ENCODE measurements at regions not wholly inside any gene's neighbourhood (a gene's known extent, or its start where the extent isn't known, plus 50 kb on each side); places are given as distances from the start of the nearest gene placed in this dataset.

GRCh38 chr22:25399649-25400151, 164.8 kb upstream of the GRK3 start:
- Histone ChIP-seq H3K9me3 (ENCODE audit: low read depth) (no peaks in the 10 kb centered on the region), H3K4me2 (ENCODE audit: unreplicated experiment) (no peak overlapping the region), H3K36me3 (ENCODE audit: low read depth) (no peaks in the 10 kb centered on the region), H3K79me2 (ENCODE audit: insufficient read depth) (peaks cover 69% of the 10 kb centered on the region), H3K4me3 (no peak overlapping the region), H3F3A (ENCODE audit: insufficient read depth) (peaks cover 18% of the 10 kb centered on the region), H3K4me1 (ENCODE audit: insufficient read depth) (peaks cover 28% of the 10 kb centered on the region), H3K9me2 (ENCODE audit: insufficient read depth) (no peaks in the 10 kb centered on the region), H2AFZ (no peak overlapping the region), H4K20me1 (ENCODE audit: insufficient read depth) (0 out of 2 replicates have a peak, but pooled peaks cover 6% of the 10 kb centered on the region), H3K9ac (no peak overlapping the region), H3K27me3 (replicated peaks; ENCODE audit: insufficient read depth) (no peaks in the 10 kb centered on the region), H3K27ac (no peak overlapping the region)
- no peak for DNase-seq
- WGBS, 2 experiments (ENCODE audit: low coverage in 1 of 2, low lambda C conversion rate in 2 of 2, missing lambda C conversion rate in 2 of 2) = 98 to 99% methylated on average over 12 of the region's 12 CpGs
- TF ChIP-seq EZH2phosphoT487 (IDR thresholded peaks at IDR 0.05; ENCODE audit: insufficient read depth, low read depth) (no peak), EZH2 (IDR thresholded peaks at IDR 0.05; ENCODE audit: insufficient read depth, poor library complexity, severe bottlenecking) (no peak)
- in situ Hi-C loops (cut with MboI) = no loop called here

- WGBS, 2 experiments (ENCODE audit: low coverage in 1 of 2, low lambda C conversion rate in 2 of 2, missing lambda C conversion rate in 2 of 2) = 95% methylated on average over 6 of the region's 6 CpGs
- no peaks in the 10 kb centered on the region for H3K9me3 ChIP-seq (ENCODE audit: low read depth)
- H3K27me3 ChIP-seq (replicated peaks; ENCODE audit: insufficient read depth) = no peaks in the 10 kb centered on the region
- H3F3A ChIP-seq (ENCODE audit: insufficient read depth) = peaks cover 18% of the 10 kb centered on the region
- TF ChIP-seq EZH2phosphoT487 (IDR thresholded peaks at IDR 0.05; ENCODE audit: insufficient read depth, low read depth) (no peak), EZH2 (IDR thresholded peaks at IDR 0.05; ENCODE audit: insufficient read depth, poor library complexity, severe bottlenecking) (no peak)
- H3K4me3 ChIP-seq = no peak overlapping the region
- no peaks in the 10 kb centered on the region for H3K9me2 ChIP-seq (ENCODE audit: insufficient read depth)
- no peak overlapping the region for H3K4me2 ChIP-seq (ENCODE audit: unreplicated experiment)
- H2AFZ ChIP-seq = no peak overlapping the region
- H4K20me1 ChIP-seq (ENCODE audit: insufficient read depth) = no peaks in the 10 kb centered on the region
- H3K4me1 ChIP-seq (ENCODE audit: insufficient read depth) = peaks cover 28% of the 10 kb centered on the region
- H3K36me3 ChIP-seq (ENCODE audit: low read depth) = no peaks in the 10 kb centered on the region
- no peak overlapping the region for H3K9ac ChIP-seq
- in situ Hi-C loops (cut with MboI) = no loop called here
- no peak overlapping the region for H3K27ac ChIP-seq
- no peak for DNase-seq
- peaks cover 48% of the 10 kb centered on the region for H3K79me2 ChIP-seq (ENCODE audit: insufficient read depth)
These were observed 162.3 kb upstream of the GRK3 start for GRCh38 chr22:25402160-25402500.

- no peak overlapping the region for H3K27ac ChIP-seq
- in situ Hi-C loops (cut with MboI) = no loop called here
- no peak overlapping the region for H3K4me3 ChIP-seq
- H3K9me2 ChIP-seq (ENCODE audit: insufficient read depth) = no peaks in the 10 kb centered on the region
- peaks cover 28% of the 10 kb centered on the region for H3K4me1 ChIP-seq (ENCODE audit: insufficient read depth)
- no peak overlapping the region for H3K9ac ChIP-seq
- H3F3A ChIP-seq (ENCODE audit: insufficient read depth) = peaks cover 18% of the 10 kb centered on the region
- no peaks in the 10 kb centered on the region for H3K27me3 ChIP-seq (replicated peaks; ENCODE audit: insufficient read depth)
- peak; percentile 51 for DNase-seq
- 66 to 69% methylated on average over 14 of the region's 14 CpGs for WGBS, 2 experiments (ENCODE audit: low coverage in 1 of 2, low lambda C conversion rate in 2 of 2, missing lambda C conversion rate in 2 of 2)
- H3K79me2 ChIP-seq (ENCODE audit: insufficient read depth) = peaks cover 43% of the 10 kb centered on the region
- no peaks in the 10 kb centered on the region for H4K20me1 ChIP-seq (ENCODE audit: insufficient read depth)
- H3K36me3 ChIP-seq (ENCODE audit: low read depth) = no peaks in the 10 kb centered on the region
- no peak overlapping the region for H2AFZ ChIP-seq
- no peaks in the 10 kb centered on the region for H3K9me3 ChIP-seq (ENCODE audit: low read depth)
- TF ChIP-seq EZH2phosphoT487 (IDR thresholded peaks at IDR 0.05; ENCODE audit: insufficient read depth, low read depth) = no peak
- TF ChIP-seq EZH2 (IDR thresholded peaks at IDR 0.05; ENCODE audit: insufficient read depth, poor library complexity, severe bottlenecking) = no peak
- H3K4me2 ChIP-seq (ENCODE audit: unreplicated experiment) = peak overlapping the region; percentile 56
These were observed 161.8 kb upstream of the GRK3 start for GRCh38 chr22:25402501-25403283.

GRCh38 chr22:25403284-25403810, 161.1 kb upstream of the GRK3 start:
- DNase-seq = no peak
- peak overlapping the region; percentile 56 for H3K4me2 ChIP-seq (ENCODE audit: unreplicated experiment)
- no peaks in the 10 kb centered on the region for H3K9me2 ChIP-seq (ENCODE audit: insufficient read depth)
- WGBS, 2 experiments (ENCODE audit: low coverage in 1 of 2, low lambda C conversion rate in 2 of 2, missing lambda C conversion rate in 2 of 2) = 72 to 76% methylated on average over 8 of the region's 8 CpGs
- H4K20me1 ChIP-seq (ENCODE audit: insufficient read depth) = no peaks in the 10 kb centered on the region
- TF ChIP-seq EZH2 (IDR thresholded peaks at IDR 0.05; ENCODE audit: insufficient read depth, poor library complexity, severe bottlenecking) (no peak), EZH2phosphoT487 (IDR thresholded peaks at IDR 0.05; ENCODE audit: insufficient read depth, low read depth) (no peak)
- H3K27me3 ChIP-seq (replicated peaks; ENCODE audit: insufficient read depth) = no peaks in the 10 kb centered on the region
- peaks cover 18% of the 10 kb centered on the region for H3F3A ChIP-seq (ENCODE audit: insufficient read depth)
- peaks cover 37% of the 10 kb centered on the region for H3K79me2 ChIP-seq (ENCODE audit: insufficient read depth)
- in situ Hi-C loops (cut with MboI) = no loop called here
- no peaks in the 10 kb centered on the region for H3K9me3 ChIP-seq (ENCODE audit: low read depth)
- no peak overlapping the region for H2AFZ ChIP-seq
- no peaks in the 10 kb centered on the region for H3K36me3 ChIP-seq (ENCODE audit: low read depth)
- H3K9ac ChIP-seq = peak overlapping the region; percentile 90; the same call in 1 of the 2 replicates
- peak overlapping the region; percentile 86; the same call in 1 of the 2 replicates for H3K4me3 ChIP-seq
- no peak overlapping the region for H3K27ac ChIP-seq
- H3K4me1 ChIP-seq (ENCODE audit: insufficient read depth) = peaks cover 28% of the 10 kb centered on the region

Measured in GM23248 (cell line).